ENCODE measurements at regions not wholly inside any gene's neighbourhood (a gene's known extent, or its start where the extent isn't known, plus 50 kb on each side); places are given as distances from the start of the nearest gene placed in this dataset.

- no peak overlapping the region for H3K4me3 ChIP-seq (replicated peaks; ENCODE audit: insufficient read depth, low read length)
- DNase-seq (ENCODE audit: low read depth in 1 of 2, low spot score in 1 of 2): no peak
- TF ChIP-seq SPI1 (IDR thresholded peaks at IDR 0.05; ENCODE audit: borderline replicate concordance, low read depth) (no peak), GABPA (IDR thresholded peaks at IDR 0.05; ENCODE audit: low read depth) (no peak), CTCF (IDR thresholded peaks at IDR 0.05; ENCODE audit: insufficient read depth, low read length) (no peak), REST (IDR thresholded peaks at IDR 0.05; ENCODE audit: insufficient replicate concordance, low read depth) (no peak)
- no peaks in the 10 kb centered on the region for H3K27me3 ChIP-seq (ENCODE audit: insufficient read depth, poor library complexity, severe bottlenecking)
- H3K27ac ChIP-seq (replicated peaks): no peak overlapping the region
Observed at GRCh38 chr5:96338091-96338490, 95.0 kb downstream of the PCSK1 start.

GRCh38 chr5:96337048-96337781 is 95.8 kb downstream of the PCSK1 start:
- H3K4me3 ChIP-seq (replicated peaks; ENCODE audit: insufficient read depth, low read length): no peak overlapping the region

More at GRCh38 chr5:96337048-96337781, 95.8 kb downstream of the PCSK1 start:
- no peaks in the 10 kb centered on the region for H3K27me3 ChIP-seq (ENCODE audit: insufficient read depth, poor library complexity, severe bottlenecking)
- no peak overlapping the region for H3K27ac ChIP-seq (replicated peaks)
- peak; percentile 74; the same call in 1 of the 2 replicates for TF ChIP-seq SPI1 (IDR thresholded peaks at IDR 0.05; ENCODE audit: borderline replicate concordance, low read depth)
- no peak for TF ChIP-seq REST (IDR thresholded peaks at IDR 0.05; ENCODE audit: insufficient replicate concordance, low read depth)
- TF ChIP-seq CTCF (IDR thresholded peaks at IDR 0.05; ENCODE audit: insufficient read depth, low read length): no peak
- no peak for DNase-seq (ENCODE audit: low read depth in 1 of 2, low spot score in 1 of 2)
